ENCODE measurements at regions not wholly inside any gene's neighbourhood (a gene's known extent, or its start where the extent isn't known, plus 50 kb on each side); places are given as distances from the start of the nearest gene placed in this dataset.

DNA sequence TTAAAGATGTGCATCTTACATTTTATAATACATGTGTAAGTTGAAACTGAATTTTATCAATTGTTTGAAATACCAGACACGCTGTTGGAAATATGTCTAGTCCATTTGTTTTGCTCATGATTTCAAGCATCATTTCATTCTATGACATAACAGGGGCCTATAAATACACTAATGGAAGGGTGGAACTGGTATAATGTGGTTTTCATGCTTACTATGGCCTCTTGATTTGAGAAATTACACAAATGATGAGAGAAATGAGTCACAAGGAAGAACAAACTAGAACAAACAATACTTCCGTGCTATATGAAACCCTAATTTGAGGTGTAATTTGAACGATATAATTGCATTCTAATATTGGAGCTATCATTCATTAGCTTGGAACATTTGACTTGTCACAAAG, 663.4 kb downstream of the SLC16A7 start:
- no peak for DNase-seq

DNA sequence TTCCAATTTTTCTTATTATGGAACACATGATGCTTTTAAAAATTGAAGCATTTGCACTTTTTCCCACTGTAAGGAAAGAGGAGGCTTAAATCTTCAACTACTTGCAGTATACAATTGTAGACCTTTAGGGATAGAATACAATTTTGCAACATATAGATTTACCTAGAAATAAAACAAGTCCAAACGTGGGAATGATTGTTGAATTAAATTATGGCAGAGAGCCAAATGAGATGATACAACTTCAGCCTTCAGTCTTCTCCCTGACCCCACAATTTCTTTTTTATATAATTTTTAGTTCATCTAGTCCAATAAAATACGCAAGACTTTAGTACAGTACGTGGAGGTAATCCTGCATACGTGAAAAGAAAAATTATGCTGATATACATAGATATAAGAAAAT, 666.5 kb downstream of the SLC16A7 start:
- no peak for DNase-seq

DNA sequence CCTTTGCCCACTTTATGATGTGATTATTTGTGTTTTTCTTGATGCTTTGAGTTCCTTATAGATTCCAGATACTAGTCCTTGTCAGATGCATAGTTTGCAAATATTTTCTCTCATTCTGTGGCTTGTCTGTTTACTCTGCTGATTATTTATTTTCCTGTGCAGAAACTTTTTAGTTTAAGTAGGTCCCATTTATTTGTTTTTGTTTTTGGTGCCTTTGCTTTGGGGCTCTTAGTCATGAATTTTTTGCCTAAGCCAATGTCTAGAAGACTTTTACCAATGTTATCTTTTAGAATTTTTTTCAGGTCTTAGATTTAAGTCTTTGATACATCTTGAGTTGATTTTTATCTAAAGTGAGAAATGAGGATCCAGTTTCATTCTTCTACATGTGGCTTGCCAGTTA, 667.3 kb downstream of the SLC16A7 start:
- no peak for DNase-seq

DNA sequence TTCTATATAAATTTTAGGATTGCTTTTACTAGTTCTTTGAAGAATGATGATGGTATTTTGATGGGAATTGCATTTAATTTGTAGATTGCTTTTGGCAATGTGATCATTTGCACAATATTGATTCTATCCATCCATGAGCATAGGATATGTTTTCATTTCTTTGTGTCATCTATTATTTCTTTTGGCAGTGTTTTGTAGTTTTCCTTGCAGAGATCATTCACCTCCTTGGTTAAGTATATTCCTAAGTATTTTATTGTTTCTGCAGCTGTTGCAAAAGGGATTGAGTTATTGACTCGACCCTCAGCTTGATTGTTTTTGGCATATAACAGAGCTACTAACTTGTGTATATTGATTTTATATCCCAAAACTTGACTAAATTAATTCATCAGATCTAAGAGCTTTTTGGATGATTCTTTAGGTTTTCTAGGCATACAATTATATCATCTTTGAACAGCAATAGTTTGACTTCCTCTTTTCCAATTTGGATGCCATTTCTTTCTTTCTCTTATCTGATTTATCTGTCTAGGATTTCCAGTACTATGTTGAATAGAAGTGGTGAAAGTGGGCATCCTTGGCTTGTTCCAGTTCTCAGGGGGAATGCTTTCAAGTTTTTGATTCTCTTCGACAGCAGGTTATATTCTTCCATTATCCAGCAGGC, 668.1 kb downstream of the SLC16A7 start:
- DNase-seq, result no peak

DNA sequence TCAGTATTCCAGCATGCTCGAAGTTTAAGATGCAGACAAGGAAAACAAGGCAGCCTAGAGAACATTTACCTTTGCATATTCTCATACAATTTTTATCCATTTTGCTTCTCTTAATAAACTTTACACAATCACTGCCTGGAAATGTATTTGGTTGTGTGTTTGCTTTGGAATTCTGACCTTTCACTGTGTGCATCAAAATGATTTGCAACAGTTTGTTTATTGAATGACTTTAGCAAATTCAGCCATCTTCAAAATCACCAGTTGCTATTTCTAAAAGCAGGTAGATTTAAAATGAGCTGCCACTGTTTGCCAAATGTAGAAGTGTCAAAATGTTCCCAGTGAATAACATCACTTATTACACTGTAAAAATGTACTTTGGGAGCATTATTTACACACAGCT, 669.9 kb downstream of the SLC16A7 start:
- DNase-seq, result no peak

DNA sequence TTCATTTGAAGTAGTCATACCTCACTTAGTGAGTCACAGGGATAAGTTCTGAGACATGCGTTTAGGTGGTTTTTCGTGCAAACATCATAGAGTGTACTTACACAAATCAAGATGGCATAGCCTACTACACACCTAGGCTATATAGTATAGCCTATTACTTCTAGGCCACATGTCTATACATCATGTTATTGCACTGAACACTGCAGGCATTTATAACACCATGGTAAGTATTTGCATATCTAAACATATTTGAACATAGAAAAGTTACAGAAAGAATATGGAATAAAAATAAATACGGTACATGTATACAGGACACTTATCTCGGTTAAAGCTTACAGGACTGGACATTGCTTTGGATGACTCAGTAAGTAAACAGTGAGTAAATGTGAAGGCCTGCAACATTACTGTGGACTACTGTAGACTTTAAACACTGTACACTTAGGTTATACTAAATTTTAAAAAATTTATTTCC, 670.6 kb downstream of the SLC16A7 start:
- no peak for DNase-seq

DNA sequence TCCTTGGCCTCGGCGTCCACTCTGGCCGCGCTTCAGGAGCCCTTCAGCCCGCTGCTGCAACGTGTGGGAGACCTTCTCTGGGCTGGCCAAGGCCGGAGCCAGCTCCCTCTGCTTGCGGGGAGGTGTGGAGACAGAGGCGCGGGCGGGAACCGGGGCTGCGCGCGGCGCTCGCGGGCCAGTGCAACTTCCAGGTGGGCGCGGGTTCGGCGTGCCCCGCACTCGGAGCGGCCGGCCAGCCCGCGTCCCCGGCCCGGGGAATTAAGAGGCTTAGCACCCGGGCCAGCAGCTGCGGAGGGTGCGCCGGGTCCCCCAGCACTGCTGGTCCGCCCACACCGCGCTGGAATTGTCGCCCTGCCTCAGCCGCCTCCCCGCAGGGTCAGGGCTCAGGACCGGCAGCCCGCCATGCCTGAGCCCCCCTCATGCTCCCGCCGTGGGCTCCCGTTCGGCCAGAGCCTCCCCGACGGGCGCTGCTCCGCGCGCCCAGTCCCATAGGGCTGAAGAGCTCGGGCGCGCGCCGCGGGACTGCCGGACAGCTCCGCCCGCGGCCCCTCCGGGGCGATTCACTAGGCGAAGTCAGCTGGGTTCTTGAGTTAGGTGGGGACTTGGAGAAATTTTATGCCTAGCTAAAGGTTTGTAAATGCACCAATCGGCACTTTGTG, 673.9 kb downstream of the SLC16A7 start:
- no peak for DNase-seq

- DNase-seq, result no peak
Observed at GRCh38 chr12:60271816-60272215, 676.0 kb downstream of the SLC16A7 start.

- no peak for DNase-seq
Observed at GRCh38 chr12:60278209-60278608, 682.4 kb downstream of the SLC16A7 start.

- DNase-seq, result no peak
Observed at GRCh38 chr12:60279221-60279620, 683.4 kb downstream of the SLC16A7 start.

DNA sequence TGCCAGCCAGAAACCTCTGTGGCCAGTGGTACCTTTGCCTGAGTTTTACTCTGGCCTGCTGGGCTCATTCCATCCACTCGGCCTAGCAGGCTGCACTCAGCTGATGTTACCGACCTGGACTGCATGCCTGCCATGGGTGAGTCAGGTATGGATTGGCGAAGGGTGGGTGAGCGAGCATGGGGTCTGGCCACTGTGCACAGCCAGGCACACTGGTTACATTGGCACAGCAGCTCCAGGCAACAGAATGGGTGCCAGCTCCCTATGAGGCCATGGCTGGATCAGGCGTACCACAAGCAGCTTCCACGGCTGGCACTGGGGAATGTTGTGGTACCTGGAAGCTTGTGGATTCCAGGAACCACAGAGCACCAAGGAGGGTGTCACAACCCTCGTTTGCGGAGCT, 685.7 kb downstream of the SLC16A7 start:
- no peak for DNase-seq

- DNase-seq, result no peak
Observed at GRCh38 chr12:60290532-60290931, 694.7 kb downstream of the SLC16A7 start.

DNA sequence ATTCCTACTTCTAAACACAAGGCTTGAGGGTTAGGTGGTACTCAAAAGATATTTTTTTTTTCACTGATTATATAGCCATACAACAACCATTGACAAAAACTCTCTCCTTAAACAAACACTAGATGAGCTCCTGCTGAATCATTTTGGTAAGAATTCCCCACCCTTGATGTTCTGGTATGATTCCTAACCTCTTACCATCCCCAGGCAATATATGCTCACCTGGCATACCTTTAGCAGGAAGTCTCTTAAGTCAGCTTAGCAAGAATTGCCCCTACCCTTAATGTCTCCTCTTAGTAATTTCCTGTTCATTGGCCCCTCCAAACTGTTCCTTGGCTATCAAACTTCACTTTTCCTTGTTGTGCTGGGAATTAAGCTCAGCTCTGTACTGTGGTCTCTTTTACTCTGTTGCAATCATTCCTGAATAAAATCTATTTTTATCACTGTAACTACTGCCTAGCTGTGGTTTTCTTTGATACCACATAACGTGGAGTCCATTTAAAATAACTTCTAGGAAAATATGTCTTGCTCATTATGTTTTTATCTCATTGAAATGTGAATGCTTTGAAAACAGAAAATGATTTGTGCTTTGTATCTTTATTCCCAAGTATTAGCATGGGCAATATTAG, 712.6 kb downstream of the SLC16A7 start:
- DNase-seq, result no peak

- no peak for DNase-seq
Observed at GRCh38 chr12:60311940-60312339, 716.1 kb downstream of the SLC16A7 start.

GRCh38 chr12:60317361-60317760, 721.5 kb downstream of the SLC16A7 start:
- no peak for DNase-seq

DNA sequence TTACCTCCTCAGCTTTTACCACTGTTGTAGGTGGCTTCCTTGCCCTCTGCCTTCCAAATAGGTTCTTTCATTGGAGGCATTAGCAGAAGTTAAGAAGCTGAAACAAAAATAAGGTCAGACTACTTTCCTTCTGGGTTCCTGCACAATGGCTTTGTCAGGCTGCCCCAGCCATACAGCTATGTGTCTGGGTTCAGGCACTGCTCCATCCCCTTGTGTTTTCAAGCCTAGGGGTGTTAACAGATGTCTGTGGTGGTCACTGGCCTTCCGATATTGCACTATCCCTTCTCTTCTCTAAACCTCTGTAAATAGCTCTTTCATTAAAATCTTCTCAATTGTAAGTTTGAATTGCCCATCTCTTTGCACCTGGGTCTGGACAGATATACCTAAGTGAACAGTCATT, 728.9 kb downstream of the SLC16A7 start:
- DNase-seq, result no peak

- DNase-seq, result no peak
Observed at GRCh38 chr12:60333461-60333860, 737.6 kb downstream of the SLC16A7 start.

DNA sequence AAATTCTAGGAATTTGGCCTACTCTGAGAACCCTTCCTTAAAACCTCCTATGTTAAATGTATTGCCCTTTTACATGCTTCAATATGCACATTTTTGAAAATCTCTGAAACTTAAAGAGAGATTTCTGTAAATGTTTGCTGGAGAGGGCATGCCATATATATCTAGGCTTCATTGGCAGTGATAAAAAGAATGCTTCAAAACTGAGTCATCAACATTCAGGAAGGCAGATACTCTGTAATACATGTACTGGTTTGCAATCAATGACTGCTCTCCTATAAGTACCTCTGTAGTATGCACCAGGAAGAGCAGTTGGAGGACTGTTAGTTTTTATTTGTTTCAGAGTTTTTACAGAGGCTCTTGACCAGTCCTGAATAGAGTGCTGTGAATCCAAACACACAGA, 739.9 kb downstream of the SLC16A7 start:
- DNase-seq, result no peak

GRCh38 chr12:60337839-60338549, 742.2 kb downstream of the SLC16A7 start:
- no peak for DNase-seq

- no peak for DNase-seq
Observed at GRCh38 chr12:60345442-60345841, 749.6 kb downstream of the SLC16A7 start.

DNA sequence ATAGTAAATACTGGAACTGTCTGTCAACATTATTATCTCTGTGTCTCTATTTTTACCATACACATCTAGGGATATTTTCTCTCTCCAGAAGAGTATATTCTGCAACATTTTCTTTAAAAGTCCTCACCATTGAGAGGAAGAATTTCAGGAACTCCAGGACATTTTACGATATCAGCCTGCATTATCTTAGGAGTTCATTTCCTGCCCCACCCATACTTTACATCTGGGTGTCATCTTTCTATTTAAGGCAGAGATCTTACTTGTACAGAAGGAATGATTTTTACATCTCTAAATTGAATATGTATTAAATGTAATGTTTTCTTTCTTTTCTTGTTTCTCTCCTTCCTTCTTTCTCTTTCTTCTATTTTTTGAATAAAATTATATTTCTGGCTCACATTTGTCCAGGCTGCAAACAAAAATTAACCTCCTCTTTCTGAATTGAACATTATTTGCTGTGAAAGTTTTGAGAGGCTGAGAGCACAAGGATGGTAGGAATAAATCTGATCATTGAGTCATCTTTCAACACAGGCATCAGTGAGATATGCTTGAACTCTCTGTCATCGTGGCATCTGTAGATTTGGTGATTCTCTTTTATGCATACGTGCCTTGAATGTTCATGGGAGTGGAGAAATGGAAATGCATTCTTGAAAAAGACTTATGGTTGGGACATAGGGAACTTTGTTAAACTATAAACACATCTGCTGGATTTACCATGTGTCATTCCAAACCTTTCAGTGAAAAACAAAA, 753.6 kb downstream of the SLC16A7 start:
- DNase-seq, result no peak

DNA sequence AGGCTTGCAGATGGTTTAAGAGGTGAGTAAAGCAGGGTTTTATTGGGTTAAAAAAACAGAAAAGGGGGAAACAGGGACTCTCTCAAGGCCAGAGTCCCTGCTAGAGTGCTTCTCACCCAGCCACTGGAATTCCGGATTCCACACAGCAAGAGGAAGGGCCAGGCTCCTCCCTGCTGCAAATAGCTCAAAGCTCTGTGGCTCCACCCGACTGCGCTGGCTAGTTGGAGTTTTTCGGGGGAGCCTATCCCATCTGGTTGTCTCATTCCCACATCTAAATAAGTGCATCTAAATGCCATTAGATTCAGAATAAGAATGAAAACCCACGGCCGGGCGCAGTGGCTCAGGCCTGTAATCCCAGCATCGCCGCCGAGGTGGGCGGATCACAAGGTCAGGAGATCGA, 791.5 kb downstream of the SLC16A7 start:
- DNase-seq, result no peak

- no peak for DNase-seq
Observed at GRCh38 chr12:60391051-60391450, 795.2 kb downstream of the SLC16A7 start.

All from CD4-positive, alpha-beta T cell treated with Interleukin-10 for 1 hour (primary cell).